ENCODE measurements at regions not wholly inside any gene's neighbourhood (a gene's known extent, or its start where the extent isn't known, plus 50 kb on each side); places are given as distances from the start of the nearest gene placed in this dataset.

DNA sequence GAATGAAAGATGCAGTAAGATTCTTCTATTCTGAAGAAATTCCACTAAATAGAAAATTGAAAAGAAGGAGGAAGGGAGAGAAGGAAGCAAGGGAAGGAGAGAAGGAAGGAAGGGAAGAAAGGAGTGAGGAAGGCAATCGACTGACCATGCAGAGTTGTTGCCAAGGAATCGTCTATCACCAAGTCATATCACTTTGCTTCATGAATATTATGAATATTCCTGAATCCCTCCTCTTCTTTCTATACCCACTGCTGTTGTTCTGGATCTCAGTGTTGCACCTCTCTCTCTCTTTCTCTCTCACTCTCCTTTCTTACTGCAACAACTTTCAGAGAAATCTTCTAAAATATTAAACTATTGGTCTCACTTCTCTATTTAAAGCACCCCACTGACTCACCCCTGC lies 222.4 kb downstream of the IPO8 start:
- TF ChIP-seq, protein P1, sequence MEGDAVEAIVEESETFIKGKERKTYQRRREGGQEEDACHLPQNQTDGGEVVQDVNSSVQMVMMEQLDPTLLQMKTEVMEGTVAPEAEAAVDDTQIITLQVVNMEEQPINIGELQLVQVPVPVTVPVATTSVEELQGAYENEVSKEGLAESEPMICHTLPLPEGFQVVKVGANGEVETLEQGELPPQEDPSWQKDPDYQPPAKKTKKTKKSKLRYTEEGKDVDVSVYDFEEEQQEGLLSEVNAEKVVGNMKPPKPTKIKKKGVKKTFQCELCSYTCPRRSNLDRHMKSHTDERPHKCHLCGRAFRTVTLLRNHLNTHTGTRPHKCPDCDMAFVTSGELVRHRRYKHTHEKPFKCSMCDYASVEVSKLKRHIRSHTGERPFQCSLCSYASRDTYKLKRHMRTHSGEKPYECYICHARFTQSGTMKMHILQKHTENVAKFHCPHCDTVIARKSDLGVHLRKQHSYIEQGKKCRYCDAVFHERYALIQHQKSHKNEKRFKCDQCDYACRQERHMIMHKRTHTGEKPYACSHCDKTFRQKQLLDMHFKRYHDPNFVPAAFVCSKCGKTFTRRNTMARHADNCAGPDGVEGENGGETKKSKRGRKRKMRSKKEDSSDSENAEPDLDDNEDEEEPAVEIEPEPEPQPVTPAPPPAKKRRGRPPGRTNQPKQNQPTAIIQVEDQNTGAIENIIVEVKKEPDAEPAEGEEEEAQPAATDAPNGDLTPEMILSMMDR (IDR thresholded peaks at IDR 0.05): no peak
- TF ChIP-seq POLR2A (IDR thresholded peaks at IDR 0.05) (no peak), POLR2AphosphoS5 (IDR thresholded peaks at IDR 0.05) (no peak), EP300 (IDR thresholded peaks at IDR 0.05) (no peak)

Measured in sigmoid colon (tissue), 4 donors.